ENCODE measurements at regions not wholly inside any gene's neighbourhood (a gene's known extent, or its start where the extent isn't known, plus 50 kb on each side); places are given as distances from the start of the nearest gene placed in this dataset.

- no peak overlapping the region for H3K27ac ChIP-seq (ENCODE audit: insufficient read depth, low read depth, low read length)
- CTCF ChIA-PET = interaction anchor here (0.6 to 1.1 kb wide), 2 partner anchors 110 to 340 kb away, joined by 3 to 4 read pairs; no protein-coding TSS in a partner anchor
These were observed 314.6 kb downstream of the MEIS1 start for GRCh38 chr2:66749566-66749965.

More at GRCh38 chr2:66749566-66749965, 314.6 kb downstream of the MEIS1 start:
- no TSS peak for BruUV-seq (replicated peaks)
- Histone ChIP-seq H2AFZ (ENCODE audit: low read depth, low read length) (no peak overlapping the region), H3K79me2 (ENCODE audit: control insufficient read depth, insufficient read depth, low read length) (no peaks in the 10 kb centered on the region), H3K4me2 (ENCODE audit: insufficient read depth, low read length) (no peak overlapping the region), H3K36me3 (ENCODE audit: control insufficient read depth in 2 of 2, extremely low read depth in 1 of 2, insufficient read depth in 2 of 2, low read length in 2 of 2) (no peaks in the 10 kb centered on the region), H3K9ac (replicated peaks; ENCODE audit: extremely low read depth, insufficient read depth, low read length) (no peak overlapping the region), H3K9me1 (replicated peaks; ENCODE audit: control insufficient read depth, extremely low read depth, insufficient read depth, low read length) (no peaks in the 10 kb centered on the region), H4K20me1 (replicated peaks; ENCODE audit: control insufficient read depth, extremely low read depth, insufficient read depth, low read length) (no peaks in the 10 kb centered on the region), H3K4me1 (ENCODE audit: control insufficient read depth, extremely low read depth, insufficient read depth, low read length) (no peaks in the 10 kb centered on the region), H3K4me3 (replicated peaks in 1 of 3; ENCODE audit: insufficient read depth in 1 of 3, low read depth in 1 of 3, low read length in 3 of 3) (no peak overlapping the region), H3K27me3 (ENCODE audit: control insufficient read depth in 2 of 2, insufficient read depth in 2 of 2, low read length in 2 of 2) (no peaks in the 10 kb centered on the region), H3K9me3 (replicated peaks; ENCODE audit: control insufficient read depth, insufficient read depth, low read length) (no peaks in the 10 kb centered on the region)
- POLR2A ChIA-PET = no interaction called here
- dilution Hi-C loops (cut with MboI; ENCODE audit: extremely low pct_ligation_motif_present, low sequenced_read_pairs) = no loop called here
- no peak for TF ChIP-seq MYC (IDR thresholded peaks at IDR 0.05; ENCODE audit: low read depth, low read length)
- no peak for TF ChIP-seq CTCF (IDR thresholded peaks at IDR 0.05; ENCODE audit: extremely low read depth in 1 of 2, insufficient read depth in 1 of 2, low read depth in 1 of 2, low read length in 2 of 2)
- TF ChIP-seq JUN (IDR thresholded peaks at IDR 0.05; ENCODE audit: borderline replicate concordance, insufficient read depth, insufficient read length, low read depth) = no peak
- no peak for TF ChIP-seq FOS (IDR thresholded peaks at IDR 0.05; ENCODE audit: borderline replicate concordance, insufficient read depth, low read length)
- no peak for TF ChIP-seq POLR2AphosphoS5 (IDR thresholded peaks at IDR 0.05; ENCODE audit: insufficient read depth, low read depth, low read length)
- no peak for TF ChIP-seq EZH2 (IDR thresholded peaks at IDR 0.05; ENCODE audit: borderline replicate concordance, low read depth, low read length, severe bottlenecking)
- intact Hi-C loops (cut with micrococcal nuclease) = no loop called here
- FAIRE-seq (no peak), DNase-seq (ENCODE audit: low read depth, low spot score) (no peak)

Data from endothelial cell of umbilical vein (primary cell).